ENCODE measurements at regions not wholly inside any gene's neighbourhood (a gene's known extent, or its start where the extent isn't known, plus 50 kb on each side); places are given as distances from the start of the nearest gene placed in this dataset.
A peak's percentile ranks its signal among the peaks of the same experiment; 100 is the strongest.

GRCh38 chr7:115233809-115234208, 311.9 kb downstream of the MDFIC start:
- ATAC-seq (no peak), DNase-seq (no peak)
- TF ChIP-seq POLR2A (IDR thresholded peaks at IDR 0.05) (no peak), CTCF (IDR thresholded peaks at IDR 0.05) (no peak)
- H3K9me3 ChIP-seq: no peaks in the 10 kb centered on the region
- no peak overlapping the region for H3K27ac ChIP-seq
- H3K4me3 ChIP-seq: no peak overlapping the region
- H3K4me1 ChIP-seq: no peaks in the 10 kb centered on the region
- no peaks in the 10 kb centered on the region for H3K36me3 ChIP-seq
- H3K27me3 ChIP-seq: no peaks in the 10 kb centered on the region
- 46% methylated on average over 3 of the region's 3 CpGs for WGBS (ENCODE audit: insufficient coverage, low coverage, low lambda C conversion rate, missing lambda C conversion rate)
- intact Hi-C loops (cut with DNase I): no loop called here

- H3K9me3 ChIP-seq: no peaks in the 10 kb centered on the region
- 61% methylated on average over 3 of the region's 3 CpGs for WGBS (ENCODE audit: insufficient coverage, low coverage, low lambda C conversion rate, missing lambda C conversion rate)
- no peaks in the 10 kb centered on the region for H3K27me3 ChIP-seq
- H3K4me3 ChIP-seq: no peak overlapping the region
- H3K36me3 ChIP-seq: no peaks in the 10 kb centered on the region
- intact Hi-C loops (cut with DNase I): no loop called here
- no peak overlapping the region for H3K27ac ChIP-seq
- H3K4me1 ChIP-seq: no peaks in the 10 kb centered on the region
- no peak for ATAC-seq
- DNase-seq: no peak
- TF ChIP-seq CTCF (IDR thresholded peaks at IDR 0.05) (no peak), POLR2A (IDR thresholded peaks at IDR 0.05) (no peak)
Observed at GRCh38 chr7:115232041-115232440, 310.1 kb downstream of the MDFIC start.

- intact Hi-C loops (cut with DNase I): no loop called here
- H3K36me3 ChIP-seq: no peaks in the 10 kb centered on the region
- ATAC-seq (peak in 1 of 4 donors; percentile 87), DNase-seq (no peak)
- H3K4me3 ChIP-seq: no peak overlapping the region
- 18% methylated on average over 1 of the region's 1 CpG for whole genome bisulfite sequencing (ENCODE audit: insufficient coverage, low coverage, low lambda C conversion rate, missing lambda C conversion rate)
- H3K9me3 ChIP-seq: no peaks in the 10 kb centered on the region
- H3K4me1 ChIP-seq: no peaks in the 10 kb centered on the region
- H3K27me3 ChIP-seq: no peaks in the 10 kb centered on the region
- H3K27ac ChIP-seq: no peak overlapping the region
- TF ChIP-seq CTCF (IDR thresholded peaks at IDR 0.05) (no peak), POLR2A (IDR thresholded peaks at IDR 0.05) (no peak)
Observed at GRCh38 chr7:115230882-115231571, 309.1 kb downstream of the MDFIC start.

GRCh38 chr7:115229401-115230105, 307.7 kb downstream of the MDFIC start:
- Histone ChIP-seq H3K4me1 (no peaks in the 10 kb centered on the region), H3K27ac (no peak overlapping the region), H3K4me3 (no peak overlapping the region), H3K36me3 (no peaks in the 10 kb centered on the region), H3K9me3 (no peaks in the 10 kb centered on the region), H3K27me3 (no peaks in the 10 kb centered on the region)
- intact Hi-C loops (cut with DNase I): no loop called here
- WGBS (ENCODE audit: insufficient coverage, low coverage, low lambda C conversion rate, missing lambda C conversion rate): 61% methylated on average over 8 of the region's 8 CpGs
- TF ChIP-seq CTCF (IDR thresholded peaks at IDR 0.05) (no peak), POLR2A (IDR thresholded peaks at IDR 0.05) (no peak)
- ATAC-seq (no peak), DNase-seq (no peak)

All from right lobe of liver (tissue), 6 donors.